WTC11 (cell line): ENCODE measurements at regions not wholly inside any gene's neighbourhood (a gene's known extent, or its start where the extent isn't known, plus 50 kb on each side); places are given as distances from the start of the nearest gene placed in this dataset.

Experiments used
- ATAC-seq: fragments of 200-7000 bp; cut with Tn5 transposase; 2 replicates; pipeline ENCODE4 v1.10.0; 2021; ENCODE audit warnings: mild to moderate bottlenecking, moderate library complexity
- CTCF ChIA-PET: fragments of 300-600 bp; sonication (Branson Sonifier 250); formaldehyde crosslinking; loops from one replicate; lab custom pipeline; 2021; ENCODE audit warnings: antibody characterized with exemption; lab: Charles Lee
- POLR2A ChIA-PET: fragments of 350-600 bp; sonication (Branson Sonifier 250); formaldehyde crosslinking; loops from one replicate; lab custom pipeline; 2021; ENCODE audit warnings: antibody characterized with exemption; lab: Charles Lee
- DNase-seq: peaks from one replicate; pipeline ENCODE4 v3.0.0; 2021; ENCODE audit warnings: low spot score
- H3K27ac Mint-ChIP-seq: 2 replicates; pipeline ENCODE4 v1.8.0; 2021; ENCODE audit warnings: mixed read lengths
- H3K27me3 Mint-ChIP-seq: 2 replicates; pipeline ENCODE4 v1.8.0; 2021; ENCODE audit warnings: low read depth, mild to moderate bottlenecking, moderate library complexity, mixed read lengths
- H3K36me3 Mint-ChIP-seq: 2 replicates; pipeline ENCODE4 v1.8.0; 2021; ENCODE audit warnings: mixed read lengths
- H3K4me1 Mint-ChIP-seq: 2 replicates; pipeline ENCODE4 v1.8.0; 2022; ENCODE audit warnings: mixed read lengths
- H3K4me3 Mint-ChIP-seq: 2 replicates; pipeline ENCODE4 v1.8.0; 2021; ENCODE audit warnings: mild to moderate bottlenecking, moderate library complexity, mixed read lengths
- H3K9me3 Mint-ChIP-seq: 2 replicates; pipeline ENCODE4 v1.8.0; 2021; ENCODE audit warnings: mixed read lengths
- AR ChIP-seq: fragments of 250-450 bp; sonication (Bioruptor Pico); IDR thresholded peaks from 2 replicates; pipeline ENCODE4 v1.9.0; 2021; ENCODE audit warnings: mild to moderate bottlenecking
- ATF1 ChIP-seq: sonication (generic); formaldehyde crosslinking; IDR thresholded peaks from 2 replicates; pipeline ENCODE4 v1.8.1; 2023; ENCODE audit warnings: mild to moderate bottlenecking, moderate library complexity, missing genetic modification reagents
- E2F1 ChIP-seq: sonication (generic); formaldehyde crosslinking; IDR thresholded peaks from 2 replicates; pipeline ENCODE4 v1.8.0; 2022; ENCODE audit warnings: mild to moderate bottlenecking, missing genetic modification reagents
- E2F4 ChIP-seq: sonication (generic); formaldehyde crosslinking; IDR thresholded peaks from 2 replicates; pipeline ENCODE4 v1.8.1; 2022; ENCODE audit warnings: low read depth, mild to moderate bottlenecking, moderate library complexity, missing genetic modification reagents, borderline replicate concordance
- E2F5 ChIP-seq: sonication (generic); formaldehyde crosslinking; IDR thresholded peaks from 2 replicates; pipeline ENCODE4 v1.8.1; 2022; ENCODE audit warnings: mild to moderate bottlenecking, moderate library complexity, missing genetic modification reagents
- ESRRA ChIP-seq: sonication (generic); formaldehyde crosslinking; IDR thresholded peaks from 2 replicates; pipeline ENCODE4 v1.8.1; 2022; ENCODE audit warnings: mild to moderate bottlenecking, missing genetic modification reagents, borderline replicate concordance
- FOXK1 ChIP-seq: sonication (generic); formaldehyde crosslinking; IDR thresholded peaks from 2 replicates; pipeline ENCODE4 v1.8.0; 2022; ENCODE audit warnings: mild to moderate bottlenecking, moderate library complexity, missing genetic modification reagents
- GABPB1 ChIP-seq: sonication (generic); formaldehyde crosslinking; IDR thresholded peaks from 2 replicates; pipeline ENCODE4 v1.8.1; 2023; ENCODE audit warnings: mild to moderate bottlenecking, missing genetic modification reagents
- HMGA2 ChIP-seq: fragments of 250-450 bp; sonication (Bioruptor Pico); IDR thresholded peaks from 2 replicates; pipeline ENCODE4 v1.4.0; 2021; ENCODE audit warnings: mild to moderate bottlenecking, moderate library complexity
- KAT7 ChIP-seq: sonication (generic); formaldehyde crosslinking; IDR thresholded peaks from 2 replicates; pipeline ENCODE4 v1.8.1; 2023; ENCODE audit warnings: missing genetic modification reagents, mild to moderate bottlenecking, borderline replicate concordance
- MXD4 ChIP-seq: fragments of 250-450 bp; sonication (Bioruptor Pico); IDR thresholded peaks from 2 replicates; pipeline ENCODE4 v1.8.0; 2021; ENCODE audit warnings: mild to moderate bottlenecking, moderate library complexity, borderline replicate concordance
- MYBL2 ChIP-seq: sonication (generic); formaldehyde crosslinking; IDR thresholded peaks from 2 replicates; pipeline ENCODE4 v1.8.1; 2023; ENCODE audit warnings: mild to moderate bottlenecking, moderate library complexity, missing genetic modification reagents
- NFE2L1 ChIP-seq: sonication (generic); formaldehyde crosslinking; IDR thresholded peaks from 2 replicates; pipeline ENCODE4 v1.8.1; 2023; ENCODE audit warnings: missing genetic modification reagents
- PRRX2 ChIP-seq: fragments of 250-450 bp; sonication (Bioruptor Pico); IDR thresholded peaks from 2 replicates; pipeline ENCODE4 v1.8.0; 2021; ENCODE audit warnings: mild to moderate bottlenecking
- USF2 ChIP-seq: sonication (generic); formaldehyde crosslinking; IDR thresholded peaks from 2 replicates; pipeline ENCODE4 v1.8.1; 2023; ENCODE audit warnings: mild to moderate bottlenecking, missing genetic modification reagents, moderate library complexity
- ZNF219 ChIP-seq: sonication (generic); formaldehyde crosslinking; IDR thresholded peaks from 2 replicates; pipeline ENCODE4 v1.8.0; 2023; ENCODE audit warnings: missing genetic modification reagents, mild to moderate bottlenecking, borderline replicate concordance
- ZNF532 ChIP-seq: fragments of 250-450 bp; sonication (Bioruptor Pico); IDR thresholded peaks from 2 replicates; pipeline ENCODE4 v1.9.0; 2021; ENCODE audit warnings: mild to moderate bottlenecking, borderline replicate concordance
- TF ChIP-seq, protein P1 (sequence below): fragments of 250-450 bp; sonication (Bioruptor Pico); IDR thresholded peaks from 2 replicates; pipeline ENCODE4 v1.8.0; 2021; ENCODE audit warnings: mild to moderate bottlenecking
- TF ChIP-seq, protein P2 (sequence below): fragments of 250-450 bp; sonication (Bioruptor Pico); IDR thresholded peaks from 2 replicates; pipeline ENCODE4 v2.1.2; 2022; ENCODE audit warnings: mild to moderate bottlenecking, moderate library complexity
- TF ChIP-seq, protein P3 (sequence below): sonication (generic); formaldehyde crosslinking; conservative IDR thresholded peaks from 2 replicates; pipeline ENCODE4 v1.8.1; 2022; ENCODE audit warnings: mild to moderate bottlenecking, missing genetic modification reagents

DNA sequence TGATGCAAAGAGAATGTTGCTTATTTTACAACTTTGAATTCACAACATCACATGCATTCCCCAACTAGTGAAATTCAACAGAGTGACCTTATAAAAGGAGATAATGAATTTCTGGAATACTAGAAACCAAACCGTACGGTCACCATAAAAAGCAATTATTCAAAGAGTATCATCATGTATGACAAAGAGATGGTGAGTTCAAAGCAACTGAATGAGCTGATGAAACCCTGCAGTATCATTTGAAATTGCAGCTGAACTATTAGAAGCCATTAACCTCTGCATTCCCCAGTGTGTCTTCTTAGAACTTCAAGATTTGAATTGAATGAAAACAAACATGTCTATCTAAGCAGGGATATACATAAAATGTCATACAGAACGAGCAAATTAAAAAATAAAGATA, 172.4 kb downstream of the SLITRK2 start:
- Mint-ChIP-seq H3K27ac (no peak overlapping the region), H3K4me1 (no peaks in the 10 kb centered on the region), H3K4me3 (no peak overlapping the region), H3K9me3 (peaks cover 44% of the 10 kb centered on the region), H3K36me3 (peaks cover 25% of the 10 kb centered on the region), H3K27me3 (no peaks in the 10 kb centered on the region; the same call in 1 of the 2 replicates)
- ChIA-PET CTCF (no interaction called here), POLR2A (no interaction called here)
- ATAC-seq (no peak), DNase-seq (no peak)
- TF ChIP-seq ESRRA (CRISPR knock-in tag) (no peak), MYBL2 (no peak), ATF1 (CRISPR knock-in tag) (no peak), PRRX2 (no peak), MXD4 (no peak), FOXK1 (CRISPR knock-in tag) (no peak), GABPB1 (CRISPR knock-in tag) (no peak), KAT7 (CRISPR knock-in tag) (no peak), ZNF219 (CRISPR knock-in tag) (no peak), ZNF532 (no peak), NFE2L1 (no peak), USF2 (no peak), AR (CRISPR knock-in tag) (no peak)
- TF ChIP-seq, protein P1, sequence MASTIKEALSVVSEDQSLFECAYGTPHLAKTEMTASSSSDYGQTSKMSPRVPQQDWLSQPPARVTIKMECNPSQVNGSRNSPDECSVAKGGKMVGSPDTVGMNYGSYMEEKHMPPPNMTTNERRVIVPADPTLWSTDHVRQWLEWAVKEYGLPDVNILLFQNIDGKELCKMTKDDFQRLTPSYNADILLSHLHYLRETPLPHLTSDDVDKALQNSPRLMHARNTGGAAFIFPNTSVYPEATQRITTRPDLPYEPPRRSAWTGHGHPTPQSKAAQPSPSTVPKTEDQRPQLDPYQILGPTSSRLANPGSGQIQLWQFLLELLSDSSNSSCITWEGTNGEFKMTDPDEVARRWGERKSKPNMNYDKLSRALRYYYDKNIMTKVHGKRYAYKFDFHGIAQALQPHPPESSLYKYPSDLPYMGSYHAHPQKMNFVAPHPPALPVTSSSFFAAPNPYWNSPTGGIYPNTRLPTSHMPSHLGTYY: no peak

DNA sequence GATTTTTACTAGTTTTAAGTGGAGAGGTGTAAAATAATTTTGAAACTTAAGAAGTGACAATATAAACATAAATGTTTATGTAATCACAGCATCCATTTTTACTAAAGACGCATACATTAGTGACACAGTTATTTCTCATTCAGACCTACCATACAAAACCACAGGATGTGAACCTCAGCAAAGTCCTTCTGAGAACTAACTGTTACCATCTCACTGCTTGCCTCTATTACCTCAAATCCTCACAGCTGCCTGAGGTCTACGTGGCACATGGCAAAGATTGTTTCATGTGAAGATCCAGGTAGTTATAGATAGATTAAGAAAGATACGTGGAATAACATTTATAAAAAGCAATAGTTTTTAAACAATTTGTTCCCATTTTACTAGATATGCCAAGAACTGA, 189.0 kb downstream of the SLITRK2 start:
- Mint-ChIP-seq H3K4me1 (no peaks in the 10 kb centered on the region), H3K27me3 (no peaks in the 10 kb centered on the region), H3K4me3 (no peak overlapping the region), H3K9me3 (peaks cover 35% of the 10 kb centered on the region), H3K27ac (no peak overlapping the region), H3K36me3 (peaks cover 15% of the 10 kb centered on the region)
- DNase-seq (no peak), ATAC-seq (no peak)
- ChIA-PET POLR2A (no interaction called here), CTCF (no interaction called here)
- TF ChIP-seq, protein P2, sequence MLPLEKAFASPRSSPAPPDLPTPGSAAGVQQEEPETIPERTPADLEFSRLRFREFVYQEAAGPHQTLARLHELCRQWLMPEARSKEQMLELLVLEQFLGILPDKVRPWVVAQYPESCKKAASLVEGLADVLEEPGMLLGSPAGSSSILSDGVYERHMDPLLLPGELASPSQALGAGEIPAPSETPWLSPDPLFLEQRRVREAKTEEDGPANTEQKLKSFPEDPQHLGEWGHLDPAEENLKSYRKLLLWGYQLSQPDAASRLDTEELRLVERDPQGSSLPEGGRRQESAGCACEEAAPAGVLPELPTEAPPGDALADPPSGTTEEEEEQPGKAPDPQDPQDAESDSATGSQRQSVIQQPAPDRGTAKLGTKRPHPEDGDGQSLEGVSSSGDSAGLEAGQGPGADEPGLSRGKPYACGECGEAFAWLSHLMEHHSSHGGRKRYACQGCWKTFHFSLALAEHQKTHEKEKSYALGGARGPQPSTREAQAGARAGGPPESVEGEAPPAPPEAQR: no peak
- TF ChIP-seq E2F5 (CRISPR knock-in tag) (no peak), HMGA2 (CRISPR knock-in tag) (no peak), E2F1 (no peak), E2F4 (no peak), ZNF219 (CRISPR knock-in tag) (no peak), GABPB1 (CRISPR knock-in tag) (no peak)
- TF ChIP-seq, protein P3, sequence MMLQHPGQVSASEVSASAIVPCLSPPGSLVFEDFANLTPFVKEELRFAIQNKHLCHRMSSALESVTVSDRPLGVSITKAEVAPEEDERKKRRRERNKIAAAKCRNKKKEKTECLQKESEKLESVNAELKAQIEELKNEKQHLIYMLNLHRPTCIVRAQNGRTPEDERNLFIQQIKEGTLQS (CRISPR knock-in tag): no peak
